Calu3 (cell line): ENCODE measurements at regions not wholly inside any gene's neighbourhood (a gene's known extent, or its start where the extent isn't known, plus 50 kb on each side); places are given as distances from the start of the nearest gene placed in this dataset.

Experiments used
- BruUV-seq: library from RNA; stranded (reverse); fragments of 400-500 nt; replicated peaks from 2 replicates; lab custom pipeline; 2021; lab: Mats Ljungman, UMichigan
- CTCF ChIA-PET: fragments of 300-600 bp; sonication (Branson Sonifier 250); formaldehyde crosslinking; loops from one replicate; lab custom pipeline; 2022; ENCODE audit warnings: antibody characterized with exemption; lab: Charles Lee
- DNase-seq: peaks from one replicate; pipeline ENCODE4 v3.0.0; 2022
- H3K27ac Mint-ChIP-seq: one replicate; pipeline ENCODE4 v1.8.0; 2022; ENCODE audit warnings: mixed read lengths; ENCODE audit not compliant: unreplicated experiment
- H3K27me3 Mint-ChIP-seq: one replicate; pipeline ENCODE4 v1.8.0; 2022; ENCODE audit warnings: mixed read lengths; ENCODE audit not compliant: unreplicated experiment
- H3K36me3 Mint-ChIP-seq: one replicate; pipeline ENCODE4 v1.8.0; 2022; ENCODE audit warnings: mild to moderate bottlenecking, moderate library complexity, mixed read lengths; ENCODE audit not compliant: insufficient read depth, unreplicated experiment
- H3K4me1 Mint-ChIP-seq: one replicate; pipeline ENCODE4 v1.8.0; 2022; ENCODE audit warnings: mild to moderate bottlenecking, low read depth, mixed read lengths; ENCODE audit not compliant: unreplicated experiment
- H3K4me3 Mint-ChIP-seq: one replicate; pipeline ENCODE4 v1.8.0; 2022; ENCODE audit warnings: mild to moderate bottlenecking, low read depth, moderate library complexity, mixed read lengths; ENCODE audit not compliant: unreplicated experiment
- H3K9me3 Mint-ChIP-seq: one replicate; pipeline ENCODE4 v1.8.0; 2022; ENCODE audit warnings: low read depth, mixed read lengths; ENCODE audit not compliant: unreplicated experiment
- CTCF ChIP-seq: fragments of 200-600 bp; IDR thresholded peaks from one replicate; pipeline ENCODE4 v1.8.0; 2022; ENCODE audit warnings: antibody characterized with exemption; ENCODE audit not compliant: unreplicated experiment
- intact Hi-C: fragments of 100-400 bp; cut with micrococcal nuclease; formaldehyde crosslinking; loops from one replicate; pipeline ENCODE4 v1.10.0; 2022; ENCODE audit not compliant: unreplicated experiment

GRCh38 chr16:85263239-85263585 lies 150.9 kb upstream of the CIBAR2 start:
- intact Hi-C loops, result no loop called here
- no peak for DNase-seq
- H3K36me3 Mint-ChIP-seq, result no peaks in the 10 kb centered on the region
- no peak for TF ChIP-seq CTCF
- H3K27me3 Mint-ChIP-seq, result peaks cover 100% of the 10 kb centered on the region
- H3K9me3 Mint-ChIP-seq, result no peaks in the 10 kb centered on the region
- CTCF ChIA-PET, result interaction anchor here (1.1 kb wide), 1 partner anchor 11 kb away, joined by 4 read pairs; no protein-coding TSS in a partner anchor
- H3K27ac Mint-ChIP-seq, result no peak overlapping the region
- H3K4me1 Mint-ChIP-seq, result no peaks in the 10 kb centered on the region
- no TSS peak for BruUV-seq
- no peak overlapping the region for H3K4me3 Mint-ChIP-seq

GRCh38 chr16:85264752-85265151 lies 152.5 kb upstream of the CIBAR2 start:
- H3K4me1 Mint-ChIP-seq, result no peaks in the 10 kb centered on the region
- no peaks in the 10 kb centered on the region for H3K9me3 Mint-ChIP-seq
- CTCF ChIA-PET, result interaction anchor here (0.9 kb wide), 1 partner anchor 150 kb away, joined by 3 read pairs; no protein-coding TSS in a partner anchor
- no peak overlapping the region for H3K27ac Mint-ChIP-seq
- no peaks in the 10 kb centered on the region for H3K36me3 Mint-ChIP-seq
- no TSS peak for BruUV-seq
- H3K4me3 Mint-ChIP-seq, result no peak overlapping the region
- no peak for DNase-seq
- intact Hi-C loops, result no loop called here
- TF ChIP-seq CTCF, result no peak
- peaks cover 100% of the 10 kb centered on the region for H3K27me3 Mint-ChIP-seq

GRCh38 chr16:85265161-85265784 lies 153.0 kb upstream of the CIBAR2 start:
- H3K4me3 Mint-ChIP-seq, result no peak overlapping the region
- no peaks in the 10 kb centered on the region for H3K4me1 Mint-ChIP-seq
- H3K9me3 Mint-ChIP-seq, result no peaks in the 10 kb centered on the region
- no TSS peak for BruUV-seq
- CTCF ChIA-PET, result no interaction called here
- H3K36me3 Mint-ChIP-seq, result no peaks in the 10 kb centered on the region
- TF ChIP-seq CTCF, result no peak
- DNase-seq, result no peak
- no peak overlapping the region for H3K27ac Mint-ChIP-seq
- peaks cover 100% of the 10 kb centered on the region for H3K27me3 Mint-ChIP-seq
- intact Hi-C loops, result no loop called here

- no TSS peak for BruUV-seq
- Mint-ChIP-seq H3K27me3 (peaks cover 100% of the 10 kb centered on the region), H3K4me3 (no peak overlapping the region), H3K4me1 (no peaks in the 10 kb centered on the region), H3K9me3 (no peaks in the 10 kb centered on the region), H3K36me3 (no peaks in the 10 kb centered on the region), H3K27ac (no peak overlapping the region)
- DNase-seq, result no peak
- intact Hi-C loops, result no loop called here
- TF ChIP-seq CTCF, result no peak
- CTCF ChIA-PET, result interaction anchor here (0.6 kb wide), 1 partner anchor 503 kb away, joined by 4 read pairs; no protein-coding TSS in a partner anchor
Observed at GRCh38 chr16:85265810-85266209, 153.5 kb upstream of the CIBAR2 start.
